ENCODE measurements at regions not wholly inside any gene's neighbourhood (a gene's known extent, or its start where the extent isn't known, plus 50 kb on each side); places are given as distances from the start of the nearest gene placed in this dataset.
"Not testable (repeated sequence)": the region's sequence is repeated elsewhere in the genome, so short reads cannot be mapped to it uniquely, and the experiment has no call there.

- peak; percentile 52 for FAIRE-seq
- DNase-seq (ENCODE audit: insufficient read length, low spot score), result not testable (repeated sequence)
These were observed 194.5 kb downstream of the TBC1D2B start for GRCh38 chr15:77883012-77883411.

- DNase-seq (ENCODE audit: insufficient read length, low spot score) (no peak), FAIRE-seq (no peak)
These were observed 195.6 kb downstream of the TBC1D2B start for GRCh38 chr15:77881950-77882349.

GRCh38 chr15:77881535-77881934, 196.0 kb downstream of the TBC1D2B start:
- not testable (repeated sequence) for DNase-seq (ENCODE audit: insufficient read length, low spot score); FAIRE-seq

GRCh38 chr15:77879466-77879865, 198.0 kb downstream of the TBC1D2B start:
- DNase-seq (ENCODE audit: insufficient read length, low spot score), result not testable (repeated sequence)
- peak; percentile 80 for FAIRE-seq

GRCh38 chr15:77877869-77878577, 199.5 kb downstream of the TBC1D2B start:
- FAIRE-seq (no peak), DNase-seq (ENCODE audit: insufficient read length, low spot score) (no peak)

GRCh38 chr15:77876107-77876820, 201.2 kb downstream of the TBC1D2B start:
- peak; percentile 81 for FAIRE-seq

GRCh38 chr15:77875066-77875721, 202.3 kb downstream of the TBC1D2B start:
- DNase-seq (ENCODE audit: insufficient read length, low spot score), result peak; percentile 43
- peak; percentile 79 for FAIRE-seq

More at GRCh38 chr15:77876107-77876820, 201.2 kb downstream of the TBC1D2B start:
- DNase-seq (ENCODE audit: insufficient read length, low spot score), result not testable (repeated sequence)

- DNase-seq (ENCODE audit: insufficient read length, low spot score) (no peak), FAIRE-seq (no peak)
These were observed 203.4 kb downstream of the TBC1D2B start for GRCh38 chr15:77874063-77874462.

- FAIRE-seq; DNase-seq (ENCODE audit: insufficient read length, low spot score): not testable (repeated sequence)
These were observed 204.7 kb downstream of the TBC1D2B start for GRCh38 chr15:77872521-77873425.

- no peak for DNase-seq (ENCODE audit: insufficient read length, low spot score)
- no peak for FAIRE-seq
These were observed 205.6 kb downstream of the TBC1D2B start for GRCh38 chr15:77871852-77872371.

GRCh38 chr15:77870195-77871065, 207.1 kb downstream of the TBC1D2B start:
- DNase-seq (ENCODE audit: insufficient read length, low spot score) (peak; percentile 57), FAIRE-seq (peak; percentile 52)

- DNase-seq (ENCODE audit: insufficient read length, low spot score) (peak; percentile 82), FAIRE-seq (peak; percentile 85)
These were observed 208.3 kb downstream of the TBC1D2B start for GRCh38 chr15:77869021-77869895.

- DNase-seq (ENCODE audit: insufficient read length, low spot score); FAIRE-seq: not testable (repeated sequence)
These were observed 209.4 kb downstream of the TBC1D2B start for GRCh38 chr15:77868048-77868629.

GRCh38 chr15:77867266-77868047, 210.1 kb downstream of the TBC1D2B start:
- no peak for DNase-seq (ENCODE audit: insufficient read length, low spot score)
- peak; percentile 80 for FAIRE-seq

GRCh38 chr15:77866596-77867125, 210.8 kb downstream of the TBC1D2B start:
- FAIRE-seq (no peak), DNase-seq (ENCODE audit: insufficient read length, low spot score) (no peak)

GRCh38 chr15:77866186-77866585, 211.3 kb downstream of the TBC1D2B start:
- DNase-seq (ENCODE audit: insufficient read length, low spot score), result no peak
- FAIRE-seq, result no peak

GRCh38 chr15:77865701-77866100, 211.8 kb downstream of the TBC1D2B start:
- no peak for FAIRE-seq
- no peak for DNase-seq (ENCODE audit: insufficient read length, low spot score)

Data from HTR-8/SVneo (cell line).